WI38 (cell line): ENCODE measurements at regions not wholly inside any gene's neighbourhood (a gene's known extent, or its start where the extent isn't known, plus 50 kb on each side); places are given as distances from the start of the nearest gene placed in this dataset.

Experiments used
- H3K4me3 ChIP-seq: 2 replicates; pipeline ENCODE4 v1.5.1; 2011; ENCODE audit warnings: low read depth, mild to moderate bottlenecking, control low read depth, low read length
- CTCF ChIP-seq: IDR thresholded peaks from 2 replicates; pipeline ENCODE4 v1.5.1; 2012; ENCODE audit warnings: low read depth, mild to moderate bottlenecking, control low read depth, low read length

GRCh38 chrX:130974323-130974722 lies 71.3 kb upstream of the ENOX2 start:
- TF ChIP-seq CTCF = no peak
- H3K4me3 ChIP-seq = no peak overlapping the region

GRCh38 chrX:130975947-130976346 lies 72.9 kb upstream of the ENOX2 start:
- H3K4me3 ChIP-seq = no peak overlapping the region
- peak; percentile 27; the same call in 1 of the 2 replicates for TF ChIP-seq CTCF

- no peak for TF ChIP-seq CTCF
- H3K4me3 ChIP-seq = no peak overlapping the region
Measured at GRCh38 chrX:130981836-130982235, 76.3 kb upstream of the ARHGAP36 start.

- H3K4me3 ChIP-seq = no peak overlapping the region
Measured at GRCh38 chrX:130984782-130985181, 73.4 kb upstream of the ARHGAP36 start.

GRCh38 chrX:130987241-130987640 lies 70.9 kb upstream of the ARHGAP36 start:
- no peak overlapping the region for H3K4me3 ChIP-seq
- no peak for TF ChIP-seq CTCF

More at GRCh38 chrX:130984782-130985181, 73.4 kb upstream of the ARHGAP36 start:
- TF ChIP-seq CTCF = no peak

- no peak for TF ChIP-seq CTCF
- no peak overlapping the region for H3K4me3 ChIP-seq
Measured at GRCh38 chrX:130990723-130991122, 67.4 kb upstream of the ARHGAP36 start.

GRCh38 chrX:130994671-130995070 lies 63.5 kb upstream of the ARHGAP36 start:
- peak; percentile 14; the same call in 1 of the 2 replicates for TF ChIP-seq CTCF

More at GRCh38 chrX:130994671-130995070, 63.5 kb upstream of the ARHGAP36 start:
- H3K4me3 ChIP-seq = no peak overlapping the region
